H1 (cell line): ENCODE measurements at regions not wholly inside any gene's neighbourhood (a gene's known extent, or its start where the extent isn't known, plus 50 kb on each side); places are given as distances from the start of the nearest gene placed in this dataset.

Experiments
- CHD7 ChIP-seq: fragments of 300-600 bp; sonication (generic); IDR thresholded peaks from 2 replicates; pipeline ENCODE4 v1.7.1; 2012; ENCODE audit warnings: low read length, moderate library complexity, mild to moderate bottlenecking, inconsistent platforms; ENCODE audit not compliant: insufficient replicate concordance

- no peak for TF ChIP-seq CHD7
- TF ChIP-seq, all 59 proteins: peak for 0
Observed at GRCh38 chr13:39809466-39809865, 154.0 kb downstream of the COG6 start (continued).
